Uterus (tissue), 3 donors: ENCODE measurements at regions not wholly inside any gene's neighbourhood (a gene's known extent, or its start where the extent isn't known, plus 50 kb on each side); places are given as distances from the start of the nearest gene placed in this dataset.

Experiments
- DNase-seq, 2 donors: peaks; one replicate each; pipeline ENCODE4 v3.0.0-alpha.2; 2019 to 2020
- H3K27ac ChIP-seq, 2 donors: fragments of 200-600 bp; sonication (generic); 1 replicate in 1 of 2; 2 replicates in 1 of 2; pipeline ENCODE4 v1.5.1; 2016 to 2018
- H3K27me3 ChIP-seq, 2 donors: fragments of 200-600 bp; sonication (generic); one replicate each; pipeline ENCODE4 v1.5.1; 2018 to 2019; ENCODE audit warnings: control low read depth in 1 of 2
- H3K36me3 ChIP-seq, 2 donors: fragments of 200-600 bp; sonication (generic); one replicate each; pipeline ENCODE4 v1.5.1; 2019; ENCODE audit warnings: control low read depth in 1 of 2
- H3K4me1 ChIP-seq, 2 donors: fragments of 200-600 bp; sonication (generic); one replicate each; pipeline ENCODE4 v1.5.1; 2018 to 2019; ENCODE audit warnings: control low read depth in 1 of 2
- H3K4me3 ChIP-seq, 2 donors: fragments of 200-600 bp; sonication (generic); 1 replicate in 1 of 2; 2 replicates in 1 of 2; pipeline ENCODE4 v1.5.1; 2018 to 2019; ENCODE audit warnings: mild to moderate bottlenecking in 1 of 2
- H3K9me3 ChIP-seq, 2 donors: fragments of 200-600 bp; sonication (generic); one replicate each; pipeline ENCODE4 v1.5.1; 2019; ENCODE audit warnings: control low read depth in 1 of 2
- POLR2A ChIP-seq, 2 donors: fragments of 450-650 bp; IDR thresholded peaks; one replicate each; pipeline ENCODE4 v1.6.1; 2016; ENCODE audit warnings: antibody characterized with exemption in 2 of 2, mild to moderate bottlenecking in 1 of 2, moderate library complexity in 1 of 2
- intact Hi-C: fragments of 100-400 bp; cut with DNase I; formaldehyde crosslinking; loops from one replicate; pipeline ENCODE4 v1.15.1; 2023; ENCODE audit warnings: low total_unique reads
- TF ChIP-seq, protein P1 (sequence below), 4 experiments: fragments of 200-600 bp in 2 of 4; fragments of 450-650 bp in 2 of 4; sonication (generic) in 2 of 4; IDR thresholded peaks; one replicate each; pipeline ENCODE4 v1.5.1; 2016 to 2019; ENCODE audit warnings: antibody characterized with exemption in 4 of 4, mild to moderate bottlenecking in 2 of 4, moderate library complexity in 1 of 4
- donor health status: DM: yes; HTN: yes; CAD: no.

GRCh38 chr3:64805978-64806377 is 118.2 kb upstream of the ADAMTS9 start:
- Histone ChIP-seq H3K27ac (no peak overlapping the region), H3K9me3 (no peaks in the 10 kb centered on the region), H3K36me3 (no peaks in the 10 kb centered on the region), H3K4me1 (no peaks in the 10 kb centered on the region), H3K4me3 (no peak overlapping the region), H3K27me3 (no peaks in the 10 kb centered on the region)
- intact Hi-C loops = no loop called here
- no peak for DNase-seq
- TF ChIP-seq, protein P1, sequence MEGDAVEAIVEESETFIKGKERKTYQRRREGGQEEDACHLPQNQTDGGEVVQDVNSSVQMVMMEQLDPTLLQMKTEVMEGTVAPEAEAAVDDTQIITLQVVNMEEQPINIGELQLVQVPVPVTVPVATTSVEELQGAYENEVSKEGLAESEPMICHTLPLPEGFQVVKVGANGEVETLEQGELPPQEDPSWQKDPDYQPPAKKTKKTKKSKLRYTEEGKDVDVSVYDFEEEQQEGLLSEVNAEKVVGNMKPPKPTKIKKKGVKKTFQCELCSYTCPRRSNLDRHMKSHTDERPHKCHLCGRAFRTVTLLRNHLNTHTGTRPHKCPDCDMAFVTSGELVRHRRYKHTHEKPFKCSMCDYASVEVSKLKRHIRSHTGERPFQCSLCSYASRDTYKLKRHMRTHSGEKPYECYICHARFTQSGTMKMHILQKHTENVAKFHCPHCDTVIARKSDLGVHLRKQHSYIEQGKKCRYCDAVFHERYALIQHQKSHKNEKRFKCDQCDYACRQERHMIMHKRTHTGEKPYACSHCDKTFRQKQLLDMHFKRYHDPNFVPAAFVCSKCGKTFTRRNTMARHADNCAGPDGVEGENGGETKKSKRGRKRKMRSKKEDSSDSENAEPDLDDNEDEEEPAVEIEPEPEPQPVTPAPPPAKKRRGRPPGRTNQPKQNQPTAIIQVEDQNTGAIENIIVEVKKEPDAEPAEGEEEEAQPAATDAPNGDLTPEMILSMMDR (IDR thresholded peaks at IDR 0.05) = no peak
- TF ChIP-seq POLR2A (IDR thresholded peaks at IDR 0.05) = no peak

GRCh38 chr3:64805248-64805647 is 117.4 kb upstream of the ADAMTS9 start:
- intact Hi-C loops = no loop called here

GRCh38 chr3:64803469-64803868 is 115.7 kb upstream of the ADAMTS9 start:
- Histone ChIP-seq H3K9me3 (no peaks in the 10 kb centered on the region), H3K4me1 (no peaks in the 10 kb centered on the region), H3K36me3 (no peaks in the 10 kb centered on the region), H3K27me3 (no peaks in the 10 kb centered on the region), H3K4me3 (no peak overlapping the region), H3K27ac (no peak overlapping the region)
- no peak for DNase-seq
- intact Hi-C loops = no loop called here
- TF ChIP-seq, protein P1 (IDR thresholded peaks at IDR 0.05) = no peak
- no peak for TF ChIP-seq POLR2A (IDR thresholded peaks at IDR 0.05)

More at GRCh38 chr3:64805248-64805647, 117.4 kb upstream of the ADAMTS9 start:
- Histone ChIP-seq H3K27me3 (no peaks in the 10 kb centered on the region), H3K36me3 (no peaks in the 10 kb centered on the region), H3K9me3 (no peaks in the 10 kb centered on the region), H3K27ac (no peak overlapping the region), H3K4me1 (no peaks in the 10 kb centered on the region), H3K4me3 (no peak overlapping the region)
- TF ChIP-seq POLR2A (IDR thresholded peaks at IDR 0.05) = no peak
- TF ChIP-seq, protein P1 (IDR thresholded peaks at IDR 0.05) = no peak
- no peak for DNase-seq

- Histone ChIP-seq H3K36me3 (no peaks in the 10 kb centered on the region), H3K9me3 (no peaks in the 10 kb centered on the region), H3K27ac (no peak overlapping the region), H3K27me3 (no peaks in the 10 kb centered on the region), H3K4me3 (no peak overlapping the region), H3K4me1 (no peaks in the 10 kb centered on the region)
- intact Hi-C loops = no loop called here
- no peak for TF ChIP-seq POLR2A (IDR thresholded peaks at IDR 0.05)
- TF ChIP-seq, protein P1 (IDR thresholded peaks at IDR 0.05) = no peak
- DNase-seq = no peak
Observed at GRCh38 chr3:64802460-64802859, 114.7 kb upstream of the ADAMTS9 start.

DNA sequence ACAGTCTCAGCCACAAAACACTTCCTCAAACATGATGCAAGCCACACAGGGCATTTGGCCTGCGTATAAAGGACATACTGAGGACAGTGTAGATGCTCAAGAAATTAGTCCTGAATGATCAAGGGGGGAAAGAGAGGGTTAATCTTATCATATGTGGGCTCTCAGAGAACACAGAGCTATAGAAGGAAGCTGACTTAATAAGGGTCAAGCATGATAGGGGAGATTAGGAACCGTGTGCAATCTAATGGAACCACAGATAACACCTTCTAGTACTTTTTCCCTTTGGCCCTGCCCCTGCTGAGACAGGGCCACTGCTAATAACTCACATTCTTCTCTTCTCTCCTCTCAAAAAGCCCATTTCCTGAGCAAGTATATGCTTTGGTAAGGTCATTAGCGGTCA is 114.1 kb upstream of the ADAMTS9 start:
- H3K36me3 ChIP-seq = no peaks in the 10 kb centered on the region
- no peak for DNase-seq
- H3K9me3 ChIP-seq = no peaks in the 10 kb centered on the region
- no peaks in the 10 kb centered on the region for H3K27me3 ChIP-seq
- no peaks in the 10 kb centered on the region for H3K4me1 ChIP-seq
- H3K27ac ChIP-seq = no peak overlapping the region
- TF ChIP-seq POLR2A (IDR thresholded peaks at IDR 0.05) = no peak
- TF ChIP-seq, protein P1 (IDR thresholded peaks at IDR 0.05) = no peak
- H3K4me3 ChIP-seq = no peak overlapping the region
- intact Hi-C loops = no loop called here
